GM12878 (cell line): ENCODE measurements at regions not wholly inside any gene's neighbourhood (a gene's known extent, or its start where the extent isn't known, plus 50 kb on each side); places are given as distances from the start of the nearest gene placed in this dataset.

Experiments
- EP300 ChIP-seq, 2 experiments: fragments of 150-350 bp in 1 of 2; IDR thresholded peaks; 2 replicates each; pipeline ENCODE4 v1.6.1; 2011 to 2012; ENCODE audit warnings: low read depth in 2 of 2, low read length in 2 of 2, borderline replicate concordance in 1 of 2, improper control_type of control experiment in 1 of 2, inconsistent platforms in 1 of 2; ENCODE audit not compliant: control insufficient read depth in 1 of 2
- NFYA ChIP-seq: IDR thresholded peaks from 2 replicates; pipeline ENCODE4 v1.6.1; 2011; ENCODE audit warnings: low read depth, mild to moderate bottlenecking, low read length, improper control_type of control experiment, borderline replicate concordance
- NFYB ChIP-seq: IDR thresholded peaks from 2 replicates; pipeline ENCODE4 v1.6.1; 2011; ENCODE audit warnings: low read depth, mild to moderate bottlenecking, low read length, improper control_type of control experiment, moderate library complexity; ENCODE audit not compliant: insufficient read depth
- YY1 ChIP-seq: IDR thresholded peaks from 2 replicates; pipeline ENCODE4 v1.6.1; 2011; ENCODE audit warnings: low read depth, mild to moderate bottlenecking, low read length
- TF ChIP-seq, protein P1 (sequence below), 3 experiments: IDR thresholded peaks in 2 of 3; conservative IDR thresholded peaks in 1 of 3; 2 replicates each; pipeline ENCODE4 v1.5.1; 2011; ENCODE audit warnings: low read depth in 3 of 3, low read length in 3 of 3, mild to moderate bottlenecking in 3 of 3, control low read depth in 2 of 3, moderate library complexity in 2 of 3, inconsistent platforms in 1 of 3, mixed read lengths in 1 of 3; ENCODE audit not compliant: control insufficient read depth in 2 of 3, insufficient read depth in 1 of 3; ENCODE audit errors: extremely low read depth in 1 of 3
- TF ChIP-seq, protein P2 (sequence below): fragments of 450-650 bp; IDR thresholded peaks from 2 replicates; pipeline ENCODE4 v1.6.1; 2014; ENCODE audit warnings: mild to moderate bottlenecking

DNA sequence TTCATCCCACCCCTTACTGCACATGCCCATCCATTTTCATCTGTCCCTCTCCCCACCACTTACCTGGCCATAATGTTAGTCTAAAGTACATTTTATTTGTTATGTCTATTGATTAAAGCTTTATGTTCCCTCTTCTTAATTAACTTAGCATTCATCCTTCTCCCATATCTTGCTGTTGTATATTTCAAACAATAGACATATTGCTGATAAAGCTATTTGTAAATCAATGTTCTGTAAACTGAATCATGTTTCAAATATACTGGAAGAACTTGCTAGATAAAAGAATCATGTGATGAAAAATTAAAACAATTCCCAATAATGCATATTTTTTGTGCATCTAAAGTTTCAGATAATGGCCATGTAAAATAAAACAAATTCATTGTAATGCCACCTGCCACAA, 249.2 kb downstream of the IGSF11 start:
- TF ChIP-seq NFYB = no peak
- TF ChIP-seq, protein P1, sequence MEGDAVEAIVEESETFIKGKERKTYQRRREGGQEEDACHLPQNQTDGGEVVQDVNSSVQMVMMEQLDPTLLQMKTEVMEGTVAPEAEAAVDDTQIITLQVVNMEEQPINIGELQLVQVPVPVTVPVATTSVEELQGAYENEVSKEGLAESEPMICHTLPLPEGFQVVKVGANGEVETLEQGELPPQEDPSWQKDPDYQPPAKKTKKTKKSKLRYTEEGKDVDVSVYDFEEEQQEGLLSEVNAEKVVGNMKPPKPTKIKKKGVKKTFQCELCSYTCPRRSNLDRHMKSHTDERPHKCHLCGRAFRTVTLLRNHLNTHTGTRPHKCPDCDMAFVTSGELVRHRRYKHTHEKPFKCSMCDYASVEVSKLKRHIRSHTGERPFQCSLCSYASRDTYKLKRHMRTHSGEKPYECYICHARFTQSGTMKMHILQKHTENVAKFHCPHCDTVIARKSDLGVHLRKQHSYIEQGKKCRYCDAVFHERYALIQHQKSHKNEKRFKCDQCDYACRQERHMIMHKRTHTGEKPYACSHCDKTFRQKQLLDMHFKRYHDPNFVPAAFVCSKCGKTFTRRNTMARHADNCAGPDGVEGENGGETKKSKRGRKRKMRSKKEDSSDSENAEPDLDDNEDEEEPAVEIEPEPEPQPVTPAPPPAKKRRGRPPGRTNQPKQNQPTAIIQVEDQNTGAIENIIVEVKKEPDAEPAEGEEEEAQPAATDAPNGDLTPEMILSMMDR (IDR thresholded peaks at IDR 0.05 in 2 of 3, conservative IDR thresholded peaks at IDR 0.05 in 1 of 3; ENCODE audit: control insufficient read depth in 2 of 3, extremely low read depth in 1 of 3, insufficient read depth in 1 of 3, low read depth in 3 of 3, low read length in 3 of 3) = no peak
- TF ChIP-seq YY1 = no peak
- TF ChIP-seq EP300 (IDR thresholded peaks at IDR 0.05; ENCODE audit: borderline replicate concordance in 1 of 2, control insufficient read depth in 1 of 2, low read depth in 2 of 2, low read length in 2 of 2) = no peak
- TF ChIP-seq, protein P2, sequence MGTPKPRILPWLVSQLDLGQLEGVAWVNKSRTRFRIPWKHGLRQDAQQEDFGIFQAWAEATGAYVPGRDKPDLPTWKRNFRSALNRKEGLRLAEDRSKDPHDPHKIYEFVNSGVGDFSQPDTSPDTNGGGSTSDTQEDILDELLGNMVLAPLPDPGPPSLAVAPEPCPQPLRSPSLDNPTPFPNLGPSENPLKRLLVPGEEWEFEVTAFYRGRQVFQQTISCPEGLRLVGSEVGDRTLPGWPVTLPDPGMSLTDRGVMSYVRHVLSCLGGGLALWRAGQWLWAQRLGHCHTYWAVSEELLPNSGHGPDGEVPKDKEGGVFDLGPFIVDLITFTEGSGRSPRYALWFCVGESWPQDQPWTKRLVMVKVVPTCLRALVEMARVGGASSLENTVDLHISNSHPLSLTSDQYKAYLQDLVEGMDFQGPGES = no peak
- no peak for TF ChIP-seq NFYA
